HEK293 (cell line): ENCODE measurements at regions not wholly inside any gene's neighbourhood (a gene's known extent, or its start where the extent isn't known, plus 50 kb on each side); places are given as distances from the start of the nearest gene placed in this dataset.

Experiments used
- CTCF ChIA-PET: fragments of 350-600 bp; formaldehyde crosslinking; extraction: SDS; loops from one replicate; lab custom pipeline; 2021; ENCODE audit warnings: antibody characterized with exemption; lab: Yijun Ruan, JAX
- POLR2A ChIA-PET: fragments of 300-600 bp; formaldehyde crosslinking; extraction: SDS; loops from one replicate; lab custom pipeline; 2020; ENCODE audit warnings: antibody characterized with exemption, inconsistent platforms; lab: Yijun Ruan, JAX
- H3K27ac ChIP-seq: fragments of 200-500 bp; sonication (Bioruptor generic); 2 replicates; pipeline ENCODE4 v1.5.1; 2014; ENCODE audit warnings: low read depth, low read length, control low read depth, inconsistent platforms; ENCODE audit errors: extremely low read depth
- H3K36me3 ChIP-seq, 2 experiments: fragments of 200-500 bp in 1 of 2; sonication (Bioruptor generic) in 1 of 2; 1 replicate in 1 of 2; 2 replicates in 1 of 2; pipeline ENCODE4 v1.5.1; 2014 to 2017; ENCODE audit warnings: inconsistent platforms in 2 of 2, low read length in 2 of 2; ENCODE audit not compliant: control insufficient read depth in 2 of 2, insufficient read depth in 1 of 2
- H3K4me1 ChIP-seq: fragments of 200-500 bp; sonication (Bioruptor generic); 2 replicates; pipeline ENCODE4 v1.5.1; 2014; ENCODE audit warnings: mild to moderate bottlenecking, low read length, inconsistent platforms; ENCODE audit not compliant: control insufficient read depth, insufficient read depth
- H3K4me3 ChIP-seq: 2 replicates; pipeline ENCODE4 v1.5.1; 2011; ENCODE audit warnings: low read depth, mild to moderate bottlenecking, control low read depth, low read length, moderate library complexity
- H3K9me3 ChIP-seq: fragments of 200-500 bp; sonication (Bioruptor generic); 2 replicates; pipeline ENCODE4 v1.5.1; 2014; ENCODE audit warnings: low read depth, low read length, inconsistent platforms; ENCODE audit not compliant: control insufficient read depth, insufficient read depth
- ATF2 ChIP-seq: fragments of 450-650 bp; formaldehyde crosslinking; IDR thresholded peaks from 2 replicates; pipeline ENCODE4 v1.5.1; 2016; ENCODE audit warnings: missing biosample characterization, missing genetic modification characterization, low read depth
- HOXC10 ChIP-seq: sonication (generic); formaldehyde crosslinking; IDR thresholded peaks from 2 replicates; pipeline ENCODE4 v1.8.1; 2023; ENCODE audit warnings: mild to moderate bottlenecking, missing genetic modification reagents
- PRDM6 ChIP-seq: fragments of 450-650 bp; formaldehyde crosslinking; IDR thresholded peaks from 2 replicates; pipeline ENCODE4 v1.5.1; 2017; ENCODE audit warnings: missing biosample characterization, missing genetic modification characterization
- SALL2 ChIP-seq: fragments of 450-650 bp; formaldehyde crosslinking; IDR thresholded peaks from 2 replicates; pipeline ENCODE4 v1.5.0; 2017; ENCODE audit warnings: missing biosample characterization, mild to moderate bottlenecking, missing genetic modification characterization, borderline replicate concordance
- ZFHX2 ChIP-seq: fragments of 450-650 bp; formaldehyde crosslinking; conservative IDR thresholded peaks from 2 replicates; pipeline ENCODE4 v1.5.1; 2016; ENCODE audit warnings: missing biosample characterization, missing genetic modification characterization
- ZIC2 ChIP-seq: fragments of 450-650 bp; formaldehyde crosslinking; IDR thresholded peaks from 2 replicates; pipeline ENCODE4 v1.5.1; 2016; ENCODE audit warnings: missing biosample characterization, missing genetic modification characterization
- ZNF184 ChIP-seq: fragments of 450-650 bp; IDR thresholded peaks from 2 replicates; pipeline ENCODE4 v1.5.1; 2018; ENCODE audit warnings: missing biosample characterization, mild to moderate bottlenecking, missing genetic modification characterization
- ZNF211 ChIP-seq: fragments of 450-650 bp; formaldehyde crosslinking; IDR thresholded peaks from 2 replicates; pipeline ENCODE4 v1.5.1; 2016; ENCODE audit warnings: low read depth, missing biosample characterization, missing genetic modification characterization
- ZNF341 ChIP-seq: fragments of 450-650 bp; formaldehyde crosslinking; IDR thresholded peaks from 2 replicates; pipeline ENCODE4; 2016; ENCODE audit warnings: low read depth, missing biosample characterization, missing genetic modification characterization
- ZNF391 ChIP-seq: fragments of 450-650 bp; formaldehyde crosslinking; IDR thresholded peaks from 2 replicates; pipeline ENCODE4 v1.5.1; 2016; ENCODE audit warnings: low read depth, missing biosample characterization, missing genetic modification characterization, borderline replicate concordance
- ZNF398 ChIP-seq: fragments of 450-650 bp; formaldehyde crosslinking; IDR thresholded peaks from 2 replicates; pipeline ENCODE4 v1.5.1; 2017; ENCODE audit warnings: missing biosample characterization, missing genetic modification characterization
- ZNF416 ChIP-seq: fragments of 450-650 bp; formaldehyde crosslinking; IDR thresholded peaks from 2 replicates; pipeline ENCODE4 v1.5.1; 2016; ENCODE audit warnings: missing biosample characterization, missing genetic modification characterization
- ZNF501 ChIP-seq: fragments of 450-650 bp; formaldehyde crosslinking; IDR thresholded peaks from 2 replicates; pipeline ENCODE4 v1.5.1; 2016; ENCODE audit warnings: missing biosample characterization, missing genetic modification characterization
- ZNF654 ChIP-seq: fragments of 450-650 bp; formaldehyde crosslinking; IDR thresholded peaks from 2 replicates; pipeline ENCODE4 v1.5.1; 2016; ENCODE audit warnings: low read depth, missing biosample characterization, missing genetic modification characterization
- ZSCAN4 ChIP-seq: fragments of 450-650 bp; formaldehyde crosslinking; IDR thresholded peaks from 2 replicates; pipeline ENCODE4 v1.5.1; 2017; ENCODE audit warnings: missing biosample characterization, missing genetic modification characterization

- TF ChIP-seq ZNF211 (tag by site-specific recombination) (no peak), ZNF501 (tag by site-specific recombination) (peak; percentile 43; the same call in 1 of the 2 replicates), ZNF184 (tag by site-specific recombination) (no peak), ZIC2 (tag by site-specific recombination) (peak; percentile 10; the same call in 1 of the 2 replicates), ZFHX2 (peak; percentile 70), ZNF416 (tag by site-specific recombination) (no peak), SALL2 (tag by site-specific recombination) (no peak), ZNF341 (tag by site-specific recombination) (peak; percentile 71), ZSCAN4 (tag by site-specific recombination) (0 out of 2 replicates have a peak, but pooled peaks have one; percentile 7), ZNF398 (peak; percentile 42)
- TF ChIP-seq, all 188 proteins: peak for 6
- Histone ChIP-seq H3K9me3 (no peaks in the 10 kb centered on the region), H3K27ac (peak overlapping the region; percentile 56), H3K36me3 (no peaks in the 10 kb centered on the region), H3K4me1 (peaks cover 19% of the 10 kb centered on the region), H3K4me3 (no peak overlapping the region)
- ChIA-PET CTCF (no interaction called here), POLR2A (no interaction called here)
Measured at GRCh38 chr14:54344445-54344844, 52.4 kb upstream of the CDKN3 start.

- H3K27ac ChIP-seq, result no peak overlapping the region
- H3K4me1 ChIP-seq, result peaks cover 19% of the 10 kb centered on the region
- TF ChIP-seq ATF2 (tag by site-specific recombination) (peak; percentile 59), ZNF654 (no peak), ZNF391 (tag by site-specific recombination) (no peak), PRDM6 (tag by site-specific recombination) (no peak), HOXC10 (CRISPR knock-in tag) (no peak)
- ChIA-PET POLR2A (no interaction called here), CTCF (interaction anchor here (0.5 to 1.6 kb wide), 3 partner anchors 168 to 1051 kb away, joined by 3 read pairs; no protein-coding TSS in a partner anchor)
- H3K9me3 ChIP-seq, result no peaks in the 10 kb centered on the region
- no peak overlapping the region for H3K4me3 ChIP-seq
- H3K36me3 ChIP-seq, result no peaks in the 10 kb centered on the region
Measured at GRCh38 chr14:54346257-54346656, 50.5 kb upstream of the CDKN3 start.
